NCI-H446 (cell line): ENCODE measurements at regions not wholly inside any gene's neighbourhood (a gene's known extent, or its start where the extent isn't known, plus 50 kb on each side); places are given as distances from the start of the nearest gene placed in this dataset.

Experiments
- DNase-seq, 2 experiments: peaks; one replicate each; lab custom pipeline; 2025; lab: John Stamatoyannopoulos, UW

DNA sequence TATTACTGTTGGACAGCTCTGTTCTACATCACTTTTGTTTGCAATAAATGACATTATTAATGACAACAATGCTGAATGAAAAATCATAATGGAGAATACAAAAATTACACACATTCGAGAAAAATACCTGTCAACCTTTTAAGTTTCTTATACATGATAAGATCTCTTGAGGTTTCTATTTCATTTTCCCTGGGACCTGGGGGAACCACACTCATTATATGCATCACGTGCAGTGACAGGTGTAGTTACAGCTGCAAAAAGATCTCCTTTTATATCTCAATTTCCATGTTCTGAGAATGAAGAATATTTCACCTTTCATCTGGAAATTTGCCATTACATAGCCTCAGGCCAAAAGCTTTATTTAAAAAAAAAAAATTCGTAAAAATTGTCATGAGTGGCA lies 1347.0 kb upstream of the AGA start:
- DNase-seq = no peak

DNA sequence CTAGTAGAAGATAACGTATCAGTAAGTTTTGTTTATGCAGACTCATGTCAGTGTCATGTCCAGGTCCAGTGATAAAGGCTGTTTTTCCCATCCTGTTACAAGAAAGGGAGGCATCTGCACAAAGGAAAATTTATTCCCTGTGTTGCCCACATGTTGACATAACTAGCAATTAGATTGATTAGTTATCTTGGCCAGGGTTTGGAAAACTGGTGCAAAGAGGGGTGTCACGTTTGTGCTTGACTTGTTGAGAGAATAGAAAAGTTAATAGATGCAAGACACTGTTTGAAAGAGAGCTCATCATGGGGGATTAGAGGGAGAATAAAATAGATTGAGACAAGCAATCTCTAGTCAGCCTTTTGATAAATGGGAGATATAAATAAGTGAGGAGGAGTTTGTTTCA lies 1357.0 kb upstream of the AGA start:
- no peak for DNase-seq

DNA sequence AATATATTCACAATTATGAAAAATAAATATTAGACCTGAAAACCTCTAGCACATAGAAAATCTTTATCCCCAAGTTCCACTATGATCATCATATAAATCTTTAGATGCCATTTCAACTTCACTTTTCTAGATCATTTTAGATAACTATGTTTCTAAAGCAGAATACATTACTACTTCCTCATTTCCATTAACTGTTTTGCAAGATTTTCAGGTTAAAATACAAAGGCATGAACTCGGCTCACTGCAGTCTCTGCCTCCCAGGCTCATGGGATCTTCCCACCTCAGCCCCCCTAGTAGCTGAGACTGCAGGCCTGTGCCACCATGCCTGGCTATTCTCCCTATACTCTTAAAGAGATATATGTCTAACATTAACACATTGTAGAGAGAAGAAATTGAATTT lies 1365.9 kb upstream of the AGA start:
- no peak for DNase-seq

DNA sequence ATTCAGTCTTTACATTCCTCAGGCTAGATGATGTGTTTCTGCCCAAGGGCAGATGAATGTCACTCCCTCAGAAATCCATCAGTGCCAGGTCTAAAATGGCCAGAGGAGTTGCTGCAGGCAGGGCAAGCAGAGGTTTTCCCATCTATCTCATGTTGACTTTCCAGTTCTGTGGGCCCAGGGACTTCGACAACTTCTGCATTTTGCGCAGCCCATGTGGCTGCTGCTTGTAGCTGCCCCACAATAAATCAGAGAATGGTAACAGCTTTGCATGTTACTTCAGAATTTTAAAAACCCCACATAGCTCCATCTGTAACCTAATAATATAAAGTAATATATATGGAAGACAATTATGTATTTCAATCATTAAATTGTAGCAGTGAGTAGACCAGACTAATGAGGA lies 1367.7 kb upstream of the AGA start:
- DNase-seq = no peak

DNA sequence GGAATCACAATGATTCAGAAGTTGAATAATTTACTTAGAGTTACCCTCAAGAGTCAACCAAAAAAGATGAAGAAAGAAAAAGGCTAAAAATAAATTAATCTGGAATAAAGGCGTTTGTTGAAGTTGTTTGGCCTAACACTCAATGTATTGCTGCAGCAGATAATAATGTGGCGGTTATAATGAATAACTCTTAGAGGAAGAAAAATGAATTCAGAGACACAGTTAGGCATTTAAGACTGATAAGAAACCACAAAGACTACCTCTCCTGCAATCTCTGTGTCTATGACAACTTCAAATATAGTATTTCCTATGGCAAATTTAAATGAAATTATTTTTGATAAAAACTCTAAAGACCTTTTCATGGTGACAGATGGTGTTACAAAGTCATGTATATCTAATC lies 1369.1 kb upstream of the AGA start:
- no peak for DNase-seq

DNA sequence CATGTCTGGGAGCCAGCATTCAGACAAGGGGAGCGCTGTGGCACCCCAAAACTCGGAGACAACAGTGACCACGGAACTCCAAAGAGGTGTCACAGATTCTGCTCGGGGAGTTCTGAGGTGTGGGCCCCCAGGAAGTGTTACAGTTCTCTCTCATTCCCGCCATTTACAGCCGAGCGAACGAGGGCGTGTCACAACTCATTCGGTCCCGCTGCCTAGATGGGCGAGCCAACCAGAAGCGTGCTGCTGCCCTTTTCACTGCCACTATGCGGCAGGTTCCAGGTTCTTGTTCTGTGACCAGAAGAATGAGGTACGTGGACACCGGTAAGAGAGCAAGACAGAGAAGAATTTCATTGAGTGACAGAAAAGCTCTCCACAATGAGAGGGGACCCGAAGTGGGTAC lies 1370.6 kb upstream of the AGA start:
- no peak for DNase-seq

DNA sequence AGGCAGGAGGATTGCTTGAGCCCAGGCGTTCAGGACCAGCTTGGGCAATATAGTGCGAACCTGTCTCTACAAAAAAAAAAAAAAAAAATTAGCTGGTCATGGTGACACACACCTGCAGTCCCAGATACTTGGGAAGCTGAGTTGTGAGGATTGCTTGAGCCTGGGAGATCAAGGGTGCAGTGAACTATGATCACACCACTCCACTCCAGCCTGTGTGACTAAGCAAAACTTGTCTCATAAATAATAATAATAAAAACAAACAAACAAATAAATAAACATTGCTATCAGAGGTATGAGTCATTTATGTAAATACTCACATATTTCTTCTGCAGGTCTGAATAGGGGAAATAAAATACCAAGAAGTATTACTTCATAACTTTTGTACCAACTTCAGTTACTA lies 1372.7 kb upstream of the AGA start:
- no peak for DNase-seq

DNA sequence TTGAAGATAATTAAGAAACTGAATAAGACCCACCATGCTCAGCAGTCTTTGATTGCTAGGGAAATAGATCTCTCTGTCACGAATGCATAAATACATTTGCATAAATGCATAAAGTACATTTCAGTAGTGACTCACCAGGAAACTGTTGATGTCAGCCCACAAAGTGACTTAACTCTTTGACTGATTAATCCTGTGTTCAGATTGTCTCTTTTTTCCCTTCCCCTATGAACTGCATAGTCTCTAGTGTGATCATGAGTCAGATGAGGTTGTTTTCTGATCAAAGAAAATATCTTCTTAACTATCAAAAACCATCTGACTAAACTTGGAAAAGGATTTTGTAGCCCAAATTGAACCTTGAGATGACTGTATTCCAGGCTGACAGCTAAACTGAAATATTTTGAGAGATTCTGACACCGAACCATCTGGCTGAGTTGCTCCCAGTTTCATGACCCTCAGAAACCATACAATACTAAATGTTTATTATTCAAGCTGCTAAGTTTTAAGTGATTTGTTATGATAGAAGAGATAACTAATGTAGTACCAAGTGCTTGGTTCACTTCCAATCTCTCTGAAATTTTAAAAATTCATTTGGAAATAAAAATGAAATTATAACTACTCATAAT lies 1381.5 kb upstream of the AGA start:
- no peak for DNase-seq

DNA sequence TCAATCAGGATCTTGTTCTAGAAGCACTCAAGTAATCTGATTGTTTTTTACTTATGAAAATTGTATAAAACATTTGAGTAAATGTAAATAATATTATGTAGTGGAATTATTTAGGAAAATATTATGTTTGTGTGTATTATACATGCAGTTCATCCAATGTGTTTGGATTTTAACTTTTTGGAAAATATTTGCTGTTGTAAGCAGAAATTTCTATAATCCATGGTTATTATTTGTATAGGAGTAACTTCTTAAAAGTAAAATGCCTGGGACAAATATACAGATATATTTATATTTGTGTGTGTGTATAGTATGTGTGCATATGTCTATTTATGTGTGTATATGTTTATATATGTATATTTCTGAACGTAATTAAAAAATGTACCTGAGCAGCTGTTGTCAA lies 1394.6 kb upstream of the AGA start:
- DNase-seq = no peak

DNA sequence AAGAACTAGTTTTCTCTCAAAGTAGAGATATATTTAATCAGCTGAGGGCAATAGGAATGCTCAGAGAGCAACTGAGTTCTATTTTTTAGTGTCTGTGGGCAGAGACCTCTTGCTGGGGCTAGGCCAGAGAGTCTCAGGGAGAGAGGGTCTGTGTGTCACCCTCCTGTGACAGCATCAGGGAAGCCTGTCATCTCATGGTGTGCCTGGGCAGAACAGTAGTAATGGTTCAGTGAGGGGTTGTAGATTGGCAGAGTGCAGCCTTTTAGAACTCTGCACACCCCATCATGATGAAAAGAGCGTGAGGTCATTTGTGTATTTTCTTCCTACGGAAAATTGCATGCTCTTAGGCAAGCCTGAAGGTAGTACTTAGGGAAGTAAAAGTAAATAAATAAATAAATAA lies 1396.5 kb upstream of the AGA start:
- DNase-seq = no peak

DNA sequence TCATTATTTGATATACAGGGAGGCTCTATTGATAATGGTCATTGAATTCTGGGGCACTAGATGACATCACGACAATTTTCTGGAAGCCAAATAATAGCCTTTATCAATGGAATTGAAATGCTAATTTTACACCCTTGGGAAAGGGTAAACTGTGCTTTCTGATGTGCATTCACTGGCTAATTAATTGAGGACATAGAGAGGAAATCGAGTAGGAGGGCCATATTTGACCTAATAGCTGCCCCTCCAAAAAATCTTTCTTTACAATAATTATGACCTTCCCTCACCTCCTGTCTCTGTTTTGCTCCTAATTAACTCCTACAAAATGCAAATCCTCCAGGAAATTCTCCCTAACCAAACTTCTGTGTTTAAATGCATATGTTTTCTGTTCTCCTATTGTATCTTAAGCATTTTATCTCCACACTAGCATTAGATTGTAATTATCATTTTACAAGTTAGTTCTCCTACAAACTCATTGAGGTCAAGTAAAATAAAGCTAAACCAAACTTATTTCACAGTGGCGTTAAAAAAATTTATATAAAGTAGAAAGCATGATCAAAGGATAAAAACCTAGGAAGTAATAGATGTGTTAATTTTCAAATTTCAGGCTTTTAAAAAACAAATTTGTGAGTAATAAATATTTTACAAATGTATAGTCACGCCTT lies 1414.0 kb upstream of the AGA start:
- no peak for DNase-seq

DNA sequence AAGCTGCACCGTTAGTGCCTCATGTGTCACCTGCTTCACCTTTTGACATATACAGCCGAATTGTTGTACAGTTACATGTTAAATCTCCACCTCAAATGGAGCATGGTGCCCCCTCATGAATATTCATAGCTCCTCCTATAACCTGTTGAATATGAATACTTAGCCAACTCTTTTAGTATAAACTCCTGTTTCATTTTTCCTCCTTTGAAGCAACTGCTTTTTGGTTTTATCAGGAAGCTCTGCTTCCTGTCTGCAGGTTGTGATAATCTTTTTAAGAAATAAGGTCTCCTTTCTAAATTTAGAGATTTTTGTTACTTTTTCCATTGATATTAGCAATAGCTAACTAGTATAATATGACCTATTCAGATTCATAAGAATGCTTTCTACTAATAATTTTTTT lies 1429.2 kb upstream of the AGA start:
- DNase-seq = no peak

DNA sequence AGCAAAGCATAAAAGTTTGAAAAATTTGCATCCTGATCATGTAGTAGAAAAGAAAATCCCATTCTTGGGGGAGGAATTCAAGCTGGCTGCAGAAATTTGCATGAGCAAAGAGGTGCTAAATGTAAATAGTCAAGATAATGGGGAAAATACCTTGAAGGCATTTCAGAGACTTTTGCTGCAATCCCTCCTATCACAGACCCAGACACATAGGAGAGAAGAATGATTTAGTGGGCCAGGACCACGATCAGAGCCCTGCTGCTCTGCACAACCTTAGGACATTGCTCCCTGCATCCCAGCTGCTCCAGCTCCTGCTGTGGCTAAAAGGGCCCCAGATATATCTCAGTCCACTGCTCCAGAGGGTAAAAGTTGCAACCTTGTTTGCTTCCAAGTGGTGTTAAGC lies 1439.7 kb upstream of the AGA start:
- no peak for DNase-seq

DNA sequence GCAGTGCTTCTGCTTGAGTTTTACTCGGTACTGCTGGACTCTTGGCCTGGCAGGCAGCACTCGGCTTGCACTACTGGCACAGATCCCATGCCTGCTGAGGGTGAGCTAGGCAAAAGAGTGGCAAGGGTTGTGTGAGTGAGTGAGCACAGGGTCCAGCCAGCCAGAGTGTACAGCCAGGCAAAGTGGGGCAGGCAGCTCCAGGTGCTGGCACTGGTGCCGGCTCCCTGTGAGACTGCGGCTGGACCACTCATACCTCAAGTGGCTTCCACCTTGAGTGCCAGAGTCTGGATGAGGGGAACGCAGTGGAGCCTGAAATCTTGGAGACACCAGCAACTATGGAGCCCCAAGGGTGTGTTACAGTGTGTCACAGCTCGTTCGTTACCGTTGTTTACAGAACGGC lies 1451.9 kb upstream of the AGA start:
- no peak for DNase-seq

DNA sequence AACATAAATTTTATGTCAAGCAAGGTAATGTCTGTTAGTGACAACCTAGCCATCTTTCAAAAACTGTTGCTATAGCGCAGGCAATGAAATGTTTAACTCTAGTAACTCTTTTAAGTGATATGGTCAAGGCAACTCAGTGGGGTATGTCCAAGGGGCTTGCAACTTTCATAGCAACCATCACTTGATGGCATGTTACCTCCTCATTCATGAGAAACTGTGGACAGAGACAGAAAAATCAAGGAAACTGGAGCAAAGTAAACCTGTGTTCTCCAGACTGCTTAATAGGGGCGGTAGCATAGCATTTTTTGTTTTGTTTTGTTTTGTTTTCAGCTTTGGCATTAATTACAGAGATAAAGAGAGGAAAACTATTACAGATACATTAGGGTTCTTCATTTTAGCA lies 1456.8 kb upstream of the AGA start:
- no peak for DNase-seq

DNA sequence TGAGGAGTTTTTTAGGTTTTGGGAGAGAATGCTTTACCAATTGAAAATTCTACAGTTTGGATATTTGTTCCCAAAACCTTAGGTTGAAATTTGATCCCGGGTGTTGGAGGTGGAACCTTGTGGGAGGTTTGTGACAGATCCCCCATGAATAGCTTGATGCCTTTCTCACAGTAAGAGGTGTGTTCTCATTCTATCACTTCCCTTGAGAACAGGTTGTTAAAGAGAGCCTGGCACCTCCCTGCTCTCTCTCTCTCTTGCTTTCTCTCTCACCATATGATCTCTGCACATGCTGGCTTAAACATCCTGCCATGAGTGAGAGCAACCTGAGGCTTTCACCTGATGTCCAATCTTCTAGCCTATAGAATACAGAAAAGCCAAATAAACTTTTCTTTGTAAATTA lies 1475.5 kb upstream of the AGA start:
- no peak for DNase-seq

DNA sequence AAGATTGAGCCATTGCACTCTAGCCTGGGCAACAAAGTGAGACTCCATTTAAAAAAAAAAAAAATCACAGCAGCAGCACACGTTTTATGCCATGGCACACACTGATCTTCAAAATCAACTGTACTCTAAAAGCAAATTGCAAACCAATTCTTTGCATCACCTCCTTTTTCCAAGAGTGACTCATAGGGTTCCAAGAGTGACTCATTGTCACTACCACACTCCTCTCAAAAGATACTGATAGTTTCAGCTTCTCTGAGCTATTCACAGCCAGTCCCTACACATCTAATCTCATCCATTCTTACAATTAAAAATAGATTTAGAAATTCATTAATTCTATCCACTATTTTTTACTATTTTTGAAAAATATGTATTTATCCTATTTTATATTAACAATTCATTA lies 1494.9 kb upstream of the AGA start:
- no peak for DNase-seq

DNA sequence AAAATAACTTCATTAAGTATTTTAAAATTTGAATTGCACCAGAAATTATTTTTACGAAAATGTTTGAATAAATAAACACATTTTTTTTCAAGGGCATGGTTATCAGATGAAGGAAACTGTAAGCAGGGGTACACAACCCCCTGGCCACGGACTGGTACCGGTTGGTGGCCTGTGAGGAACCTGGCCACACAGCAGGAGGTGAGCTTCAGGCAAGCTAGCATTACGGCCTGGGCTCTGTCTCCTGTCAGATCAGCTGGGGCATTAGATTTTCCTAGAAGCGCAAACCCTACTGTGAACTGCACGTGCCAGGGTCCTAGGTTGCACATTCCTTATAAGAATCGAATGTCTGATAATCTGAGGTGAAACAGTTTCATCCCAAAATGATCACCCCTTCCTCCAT lies 1499.7 kb upstream of the AGA start:
- no peak for DNase-seq

DNA sequence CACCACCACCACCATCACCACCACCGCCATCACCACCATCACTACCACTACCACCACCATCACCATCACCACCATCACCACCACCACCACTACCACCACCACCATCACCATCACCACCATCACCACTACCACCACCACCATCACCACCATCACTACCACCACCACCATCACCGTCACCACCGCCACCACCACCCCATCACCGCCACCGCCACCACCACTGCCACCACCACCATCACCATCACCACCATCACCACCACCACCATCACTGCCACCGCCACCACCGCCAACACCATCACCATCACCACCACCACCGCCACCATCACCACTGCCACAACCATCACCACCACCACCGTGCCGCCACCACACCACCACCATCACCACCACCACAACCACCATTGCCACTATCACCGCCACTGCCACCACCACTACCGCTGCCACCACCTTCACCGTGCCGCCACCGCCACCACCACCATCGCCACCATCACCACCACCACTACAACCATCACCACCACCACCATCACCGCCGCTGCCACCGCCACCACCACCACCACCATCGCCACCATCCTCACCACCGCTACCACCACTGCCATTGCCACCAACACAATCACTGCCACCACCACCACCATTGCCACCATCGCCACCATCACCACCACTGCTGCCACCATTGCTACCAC lies 1511.3 kb upstream of the AGA start:
- no peak for DNase-seq

DNA sequence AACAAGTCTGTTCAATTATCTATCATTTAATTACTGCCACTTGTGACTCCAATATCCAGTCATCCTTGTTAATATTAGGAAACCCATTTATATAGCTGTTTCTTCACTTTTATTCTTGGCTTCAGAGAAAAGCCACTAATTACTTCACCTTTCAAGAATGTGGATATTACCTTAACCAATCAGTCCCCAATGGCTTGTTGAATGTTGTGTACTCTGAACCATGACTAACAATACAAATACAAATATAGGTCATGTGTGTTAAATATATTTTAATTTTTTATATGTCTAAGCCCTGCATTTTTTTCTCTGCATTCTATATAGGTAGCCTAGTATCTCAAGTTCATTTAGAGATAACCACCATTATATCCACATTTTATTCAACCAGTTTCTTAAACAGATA lies 1513.4 kb upstream of the AGA start:
- DNase-seq = no peak

DNA sequence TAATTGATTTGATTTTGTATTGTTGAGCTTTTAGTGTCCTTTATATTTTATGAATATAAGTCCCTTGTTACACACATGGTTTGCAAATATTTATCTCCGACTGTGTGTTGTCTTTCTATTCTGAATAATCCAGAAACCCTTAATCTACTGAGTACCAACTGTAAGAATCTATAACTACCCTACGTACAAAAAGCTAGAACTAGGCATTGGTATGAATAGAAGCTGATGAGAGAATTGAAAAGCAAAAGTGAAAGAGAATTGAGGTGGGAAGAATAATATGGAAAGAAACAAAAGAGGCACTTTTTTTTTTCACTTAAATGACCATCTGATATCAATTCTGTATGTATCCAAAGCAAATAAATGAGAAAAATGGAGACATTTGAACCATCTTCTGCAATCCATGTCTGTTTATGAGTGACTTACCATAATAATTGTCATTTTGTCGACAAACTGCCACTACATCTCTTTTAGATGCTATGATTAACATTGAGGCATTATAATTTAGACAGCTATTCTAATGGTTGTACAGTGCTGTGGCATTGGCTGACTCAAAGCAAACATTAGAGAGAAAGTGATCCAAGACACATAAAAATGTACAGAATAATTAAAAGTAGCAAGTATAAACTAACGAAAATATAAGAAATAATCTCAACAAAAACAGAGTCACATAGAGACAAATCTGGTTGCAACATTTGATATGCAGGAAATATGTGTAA lies 1516.6 kb upstream of the AGA start:
- DNase-seq = no peak

DNA sequence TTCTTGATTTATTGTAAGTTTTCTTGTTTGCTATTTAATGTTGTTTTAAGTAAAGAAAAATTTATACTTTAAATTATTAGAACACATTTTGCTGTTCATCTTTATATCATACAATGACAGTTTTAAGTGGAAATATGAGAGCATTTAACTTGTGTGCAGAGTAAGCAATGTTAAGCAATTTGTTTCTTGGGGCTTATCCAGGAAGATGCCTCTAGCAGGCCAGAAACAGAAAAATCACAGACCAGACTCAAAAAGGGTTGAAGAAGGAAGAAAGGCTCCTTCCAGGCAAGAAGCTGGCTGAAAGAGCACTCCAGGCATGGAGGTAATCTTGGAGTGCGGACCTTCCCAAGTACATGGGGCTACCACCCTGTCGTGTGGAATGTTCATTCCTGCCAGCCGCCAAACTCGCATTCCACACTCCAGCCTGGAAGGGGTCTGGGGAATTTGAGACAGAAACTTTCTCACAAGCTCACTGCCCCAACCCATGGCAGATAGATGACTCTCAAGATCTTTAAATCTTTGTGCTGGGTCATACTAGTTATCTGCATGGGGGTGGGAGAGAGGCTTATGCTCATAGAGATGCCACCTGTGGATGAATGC lies 1521.3 kb upstream of the AGA start:
- DNase-seq = no peak

DNA sequence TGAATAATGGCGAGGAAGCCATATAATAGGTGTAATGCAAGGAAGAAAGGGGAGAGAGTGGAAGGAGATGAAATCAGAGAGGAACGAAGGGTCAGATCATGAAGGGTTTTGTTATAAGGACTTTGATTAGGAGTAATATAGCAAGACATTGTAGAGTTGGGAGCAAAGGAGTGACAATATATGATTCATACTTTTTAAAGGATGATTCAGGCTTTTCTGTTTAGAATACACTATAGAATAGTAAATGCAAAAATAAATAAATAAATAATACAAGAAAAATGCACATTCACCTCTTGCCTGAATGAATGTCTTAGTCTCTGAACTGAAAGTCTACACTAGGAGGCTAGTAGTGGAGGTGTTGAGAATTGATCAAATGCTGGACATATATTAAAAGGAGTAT lies 1524.4 kb upstream of the AGA start:
- DNase-seq = no peak
